HEK293T (cell line): ENCODE measurements at regions not wholly inside any gene's neighbourhood (a gene's known extent, or its start where the extent isn't known, plus 50 kb on each side); places are given as distances from the start of the nearest gene placed in this dataset.

Experiments used
- ARNT ChIP-seq: fragments of 450-650 bp; IDR thresholded peaks from 2 replicates; pipeline ENCODE4 v1.6.1; 2017; ENCODE audit warnings: mild to moderate bottlenecking
- BHLHE40 ChIP-seq: fragments of 450-650 bp; IDR thresholded peaks from 2 replicates; pipeline ENCODE4 v1.6.1; 2016; ENCODE audit warnings: mild to moderate bottlenecking, moderate library complexity, borderline replicate concordance
- CTBP1 ChIP-seq: fragments of 450-650 bp; IDR thresholded peaks from 2 replicates; pipeline ENCODE4 v1.6.1; 2016; ENCODE audit warnings: borderline replicate concordance
- ELF4 ChIP-seq: fragments of 450-650 bp; IDR thresholded peaks from 2 replicates; pipeline ENCODE4 v1.6.1; 2017; ENCODE audit warnings: antibody characterized with exemption
- FOXA1 ChIP-seq: fragments of 450-650 bp; IDR thresholded peaks from 2 replicates; pipeline ENCODE4 v1.6.1; 2016; ENCODE audit warnings: mild to moderate bottlenecking
- FOXK2 ChIP-seq: fragments of 450-650 bp; IDR thresholded peaks from 2 replicates; pipeline ENCODE4 v1.6.1; 2016; ENCODE audit warnings: mild to moderate bottlenecking
- FOXM1 ChIP-seq: fragments of 450-650 bp; IDR thresholded peaks from 2 replicates; pipeline ENCODE4 v1.6.1; 2017; ENCODE audit warnings: mild to moderate bottlenecking, borderline replicate concordance
- HDGF ChIP-seq: fragments of 450-650 bp; IDR thresholded peaks from 2 replicates; pipeline ENCODE4 v1.6.1; 2017; ENCODE audit warnings: antibody characterized with exemption, borderline replicate concordance
- L3MBTL2 ChIP-seq: fragments of 450-650 bp; conservative IDR thresholded peaks from 2 replicates; pipeline ENCODE4 v1.6.1; 2016; ENCODE audit warnings: mild to moderate bottlenecking
- NFRKB ChIP-seq: fragments of 450-650 bp; IDR thresholded peaks from 2 replicates; pipeline ENCODE4 v1.6.1; 2016; ENCODE audit warnings: mild to moderate bottlenecking, moderate library complexity
- SP1 ChIP-seq: fragments of 450-650 bp; IDR thresholded peaks from 2 replicates; pipeline ENCODE4 v1.6.1; 2017
- SUZ12 ChIP-seq: fragments of 450-650 bp; IDR thresholded peaks from 2 replicates; pipeline ENCODE4 v1.6.1; 2016; ENCODE audit warnings: mild to moderate bottlenecking
- TARDBP ChIP-seq: fragments of 450-650 bp; IDR thresholded peaks from 2 replicates; pipeline ENCODE4 v1.6.1; 2016

DNA sequence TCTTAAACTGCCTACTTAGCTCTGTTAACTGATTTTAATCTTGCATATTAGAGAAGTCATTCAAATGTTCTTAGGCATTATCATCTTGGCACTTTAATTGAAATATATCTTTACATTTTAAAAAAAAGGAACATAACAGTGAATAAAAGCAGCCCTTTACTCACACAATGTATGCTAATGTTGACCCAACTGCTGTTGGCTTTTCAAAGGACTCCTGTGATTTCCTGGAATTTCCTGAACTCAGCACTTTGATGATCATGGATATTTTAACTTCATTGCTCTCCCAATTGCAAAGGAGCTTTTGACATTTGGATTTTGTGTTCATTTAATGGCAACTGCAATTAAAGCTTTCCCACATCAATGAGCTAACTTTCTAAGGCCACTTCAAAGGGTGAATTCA lies 1230.3 kb downstream of the DIAPH3 start:
- TF ChIP-seq SUZ12 = no peak
- TF ChIP-seq BHLHE40 = no peak
- no peak for TF ChIP-seq FOXM1
- TF ChIP-seq ARNT = no peak
- TF ChIP-seq ELF4 = no peak
- no peak for TF ChIP-seq FOXK2
- TF ChIP-seq NFRKB = no peak
- no peak for TF ChIP-seq FOXA1
- TF ChIP-seq L3MBTL2 = no peak
- TF ChIP-seq CTBP1 = no peak
- no peak for TF ChIP-seq SP1
- no peak for TF ChIP-seq TARDBP
- no peak for TF ChIP-seq HDGF
